ENCODE measurements at regions not wholly inside any gene's neighbourhood (a gene's known extent, or its start where the extent isn't known, plus 50 kb on each side); places are given as distances from the start of the nearest gene placed in this dataset.

DNA sequence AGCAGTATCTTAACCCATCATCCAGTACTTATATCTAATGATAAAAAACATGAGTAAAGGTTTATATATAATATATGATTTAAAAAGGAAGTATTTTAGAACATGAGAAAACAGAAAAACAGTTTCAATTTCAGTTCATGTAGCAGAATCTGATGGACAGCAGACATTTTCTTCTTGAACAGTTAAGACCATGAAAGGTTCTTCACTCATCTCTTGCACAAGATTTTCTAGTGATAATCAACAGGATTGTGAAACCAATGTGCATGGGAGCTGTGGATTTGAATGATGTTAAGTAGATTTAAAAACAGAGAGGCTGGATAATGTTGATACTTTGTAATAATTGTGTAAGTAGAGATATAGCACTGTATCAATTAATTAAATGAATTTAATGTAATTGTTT is 1297.6 kb downstream of the BRINP3 start:
- no peaks in the 10 kb centered on the region for H3K4me1 ChIP-seq (ENCODE audit: insufficient read depth)
- Mint-ChIP-seq H3K4me3 (no peak overlapping the region), H3K36me3 (ENCODE audit: low read depth) (no peaks in the 10 kb centered on the region), H3K4me1 (peaks cover under 1% of the 10 kb centered on the region; the same call in 2 of the 3 replicates), H3K9me3 (no peaks in the 10 kb centered on the region), H3K27me3 (ENCODE audit: insufficient read depth, low read depth, poor library complexity) (no peaks in the 10 kb centered on the region), H3K27ac (no peak overlapping the region)
- no peak for ATAC-seq
- no peaks in the 10 kb centered on the region for H4K20me1 ChIP-seq (replicated peaks; ENCODE audit: insufficient read depth)
- no peaks in the 10 kb centered on the region for H3K79me2 ChIP-seq (replicated peaks; ENCODE audit: insufficient read depth)
- no peak overlapping the region for H2AFZ ChIP-seq
- no peaks in the 10 kb centered on the region for H3K9me2 ChIP-seq (ENCODE audit: insufficient read depth)
- H3K4me3 ChIP-seq: no peak overlapping the region
- no peaks in the 10 kb centered on the region for H3K27me3 ChIP-seq (ENCODE audit: insufficient read depth)
- TF ChIP-seq, protein P1, sequence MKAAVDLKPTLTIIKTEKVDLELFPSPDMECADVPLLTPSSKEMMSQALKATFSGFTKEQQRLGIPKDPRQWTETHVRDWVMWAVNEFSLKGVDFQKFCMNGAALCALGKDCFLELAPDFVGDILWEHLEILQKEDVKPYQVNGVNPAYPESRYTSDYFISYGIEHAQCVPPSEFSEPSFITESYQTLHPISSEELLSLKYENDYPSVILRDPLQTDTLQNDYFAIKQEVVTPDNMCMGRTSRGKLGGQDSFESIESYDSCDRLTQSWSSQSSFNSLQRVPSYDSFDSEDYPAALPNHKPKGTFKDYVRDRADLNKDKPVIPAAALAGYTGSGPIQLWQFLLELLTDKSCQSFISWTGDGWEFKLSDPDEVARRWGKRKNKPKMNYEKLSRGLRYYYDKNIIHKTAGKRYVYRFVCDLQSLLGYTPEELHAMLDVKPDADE (IDR thresholded peaks at IDR 0.05): no peak
- no peak for TF ChIP-seq JUNB (IDR thresholded peaks at IDR 0.05; ENCODE audit: unreplicated experiment)
- no peak for TF ChIP-seq STAT1 (IDR thresholded peaks at IDR 0.05; ENCODE audit: unreplicated experiment)
- no peak for TF ChIP-seq NANOG (IDR thresholded peaks at IDR 0.05; ENCODE audit: borderline replicate concordance)
- TF ChIP-seq EZH2 (IDR thresholded peaks at IDR 0.05; ENCODE audit: low read depth, unreplicated experiment): no peak
- TF ChIP-seq, protein P2, sequence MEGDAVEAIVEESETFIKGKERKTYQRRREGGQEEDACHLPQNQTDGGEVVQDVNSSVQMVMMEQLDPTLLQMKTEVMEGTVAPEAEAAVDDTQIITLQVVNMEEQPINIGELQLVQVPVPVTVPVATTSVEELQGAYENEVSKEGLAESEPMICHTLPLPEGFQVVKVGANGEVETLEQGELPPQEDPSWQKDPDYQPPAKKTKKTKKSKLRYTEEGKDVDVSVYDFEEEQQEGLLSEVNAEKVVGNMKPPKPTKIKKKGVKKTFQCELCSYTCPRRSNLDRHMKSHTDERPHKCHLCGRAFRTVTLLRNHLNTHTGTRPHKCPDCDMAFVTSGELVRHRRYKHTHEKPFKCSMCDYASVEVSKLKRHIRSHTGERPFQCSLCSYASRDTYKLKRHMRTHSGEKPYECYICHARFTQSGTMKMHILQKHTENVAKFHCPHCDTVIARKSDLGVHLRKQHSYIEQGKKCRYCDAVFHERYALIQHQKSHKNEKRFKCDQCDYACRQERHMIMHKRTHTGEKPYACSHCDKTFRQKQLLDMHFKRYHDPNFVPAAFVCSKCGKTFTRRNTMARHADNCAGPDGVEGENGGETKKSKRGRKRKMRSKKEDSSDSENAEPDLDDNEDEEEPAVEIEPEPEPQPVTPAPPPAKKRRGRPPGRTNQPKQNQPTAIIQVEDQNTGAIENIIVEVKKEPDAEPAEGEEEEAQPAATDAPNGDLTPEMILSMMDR (conservative IDR thresholded peaks at IDR 0.05; ENCODE audit: low read depth in 2 of 2): no peak
- TF ChIP-seq, protein P3, sequence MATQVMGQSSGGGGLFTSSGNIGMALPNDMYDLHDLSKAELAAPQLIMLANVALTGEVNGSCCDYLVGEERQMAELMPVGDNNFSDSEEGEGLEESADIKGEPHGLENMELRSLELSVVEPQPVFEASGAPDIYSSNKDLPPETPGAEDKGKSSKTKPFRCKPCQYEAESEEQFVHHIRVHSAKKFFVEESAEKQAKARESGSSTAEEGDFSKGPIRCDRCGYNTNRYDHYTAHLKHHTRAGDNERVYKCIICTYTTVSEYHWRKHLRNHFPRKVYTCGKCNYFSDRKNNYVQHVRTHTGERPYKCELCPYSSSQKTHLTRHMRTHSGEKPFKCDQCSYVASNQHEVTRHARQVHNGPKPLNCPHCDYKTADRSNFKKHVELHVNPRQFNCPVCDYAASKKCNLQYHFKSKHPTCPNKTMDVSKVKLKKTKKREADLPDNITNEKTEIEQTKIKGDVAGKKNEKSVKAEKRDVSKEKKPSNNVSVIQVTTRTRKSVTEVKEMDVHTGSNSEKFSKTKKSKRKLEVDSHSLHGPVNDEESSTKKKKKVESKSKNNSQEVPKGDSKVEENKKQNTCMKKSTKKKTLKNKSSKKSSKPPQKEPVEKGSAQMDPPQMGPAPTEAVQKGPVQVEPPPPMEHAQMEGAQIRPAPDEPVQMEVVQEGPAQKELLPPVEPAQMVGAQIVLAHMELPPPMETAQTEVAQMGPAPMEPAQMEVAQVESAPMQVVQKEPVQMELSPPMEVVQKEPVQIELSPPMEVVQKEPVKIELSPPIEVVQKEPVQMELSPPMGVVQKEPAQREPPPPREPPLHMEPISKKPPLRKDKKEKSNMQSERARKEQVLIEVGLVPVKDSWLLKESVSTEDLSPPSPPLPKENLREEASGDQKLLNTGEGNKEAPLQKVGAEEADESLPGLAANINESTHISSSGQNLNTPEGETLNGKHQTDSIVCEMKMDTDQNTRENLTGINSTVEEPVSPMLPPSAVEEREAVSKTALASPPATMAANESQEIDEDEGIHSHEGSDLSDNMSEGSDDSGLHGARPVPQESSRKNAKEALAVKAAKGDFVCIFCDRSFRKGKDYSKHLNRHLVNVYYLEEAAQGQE (IDR thresholded peaks at IDR 0.05; ENCODE audit: unreplicated experiment): no peak
- TF ChIP-seq ZNF114 (CRISPR knock-in tag; IDR thresholded peaks at IDR 0.05): no peak
- no peak for TF ChIP-seq EZH2phosphoT487 (IDR thresholded peaks at IDR 0.05; ENCODE audit: unreplicated experiment)
- TF ChIP-seq POLR2AphosphoS5 (IDR thresholded peaks at IDR 0.05; ENCODE audit: low read depth): no peak
- TF ChIP-seq, protein P4, sequence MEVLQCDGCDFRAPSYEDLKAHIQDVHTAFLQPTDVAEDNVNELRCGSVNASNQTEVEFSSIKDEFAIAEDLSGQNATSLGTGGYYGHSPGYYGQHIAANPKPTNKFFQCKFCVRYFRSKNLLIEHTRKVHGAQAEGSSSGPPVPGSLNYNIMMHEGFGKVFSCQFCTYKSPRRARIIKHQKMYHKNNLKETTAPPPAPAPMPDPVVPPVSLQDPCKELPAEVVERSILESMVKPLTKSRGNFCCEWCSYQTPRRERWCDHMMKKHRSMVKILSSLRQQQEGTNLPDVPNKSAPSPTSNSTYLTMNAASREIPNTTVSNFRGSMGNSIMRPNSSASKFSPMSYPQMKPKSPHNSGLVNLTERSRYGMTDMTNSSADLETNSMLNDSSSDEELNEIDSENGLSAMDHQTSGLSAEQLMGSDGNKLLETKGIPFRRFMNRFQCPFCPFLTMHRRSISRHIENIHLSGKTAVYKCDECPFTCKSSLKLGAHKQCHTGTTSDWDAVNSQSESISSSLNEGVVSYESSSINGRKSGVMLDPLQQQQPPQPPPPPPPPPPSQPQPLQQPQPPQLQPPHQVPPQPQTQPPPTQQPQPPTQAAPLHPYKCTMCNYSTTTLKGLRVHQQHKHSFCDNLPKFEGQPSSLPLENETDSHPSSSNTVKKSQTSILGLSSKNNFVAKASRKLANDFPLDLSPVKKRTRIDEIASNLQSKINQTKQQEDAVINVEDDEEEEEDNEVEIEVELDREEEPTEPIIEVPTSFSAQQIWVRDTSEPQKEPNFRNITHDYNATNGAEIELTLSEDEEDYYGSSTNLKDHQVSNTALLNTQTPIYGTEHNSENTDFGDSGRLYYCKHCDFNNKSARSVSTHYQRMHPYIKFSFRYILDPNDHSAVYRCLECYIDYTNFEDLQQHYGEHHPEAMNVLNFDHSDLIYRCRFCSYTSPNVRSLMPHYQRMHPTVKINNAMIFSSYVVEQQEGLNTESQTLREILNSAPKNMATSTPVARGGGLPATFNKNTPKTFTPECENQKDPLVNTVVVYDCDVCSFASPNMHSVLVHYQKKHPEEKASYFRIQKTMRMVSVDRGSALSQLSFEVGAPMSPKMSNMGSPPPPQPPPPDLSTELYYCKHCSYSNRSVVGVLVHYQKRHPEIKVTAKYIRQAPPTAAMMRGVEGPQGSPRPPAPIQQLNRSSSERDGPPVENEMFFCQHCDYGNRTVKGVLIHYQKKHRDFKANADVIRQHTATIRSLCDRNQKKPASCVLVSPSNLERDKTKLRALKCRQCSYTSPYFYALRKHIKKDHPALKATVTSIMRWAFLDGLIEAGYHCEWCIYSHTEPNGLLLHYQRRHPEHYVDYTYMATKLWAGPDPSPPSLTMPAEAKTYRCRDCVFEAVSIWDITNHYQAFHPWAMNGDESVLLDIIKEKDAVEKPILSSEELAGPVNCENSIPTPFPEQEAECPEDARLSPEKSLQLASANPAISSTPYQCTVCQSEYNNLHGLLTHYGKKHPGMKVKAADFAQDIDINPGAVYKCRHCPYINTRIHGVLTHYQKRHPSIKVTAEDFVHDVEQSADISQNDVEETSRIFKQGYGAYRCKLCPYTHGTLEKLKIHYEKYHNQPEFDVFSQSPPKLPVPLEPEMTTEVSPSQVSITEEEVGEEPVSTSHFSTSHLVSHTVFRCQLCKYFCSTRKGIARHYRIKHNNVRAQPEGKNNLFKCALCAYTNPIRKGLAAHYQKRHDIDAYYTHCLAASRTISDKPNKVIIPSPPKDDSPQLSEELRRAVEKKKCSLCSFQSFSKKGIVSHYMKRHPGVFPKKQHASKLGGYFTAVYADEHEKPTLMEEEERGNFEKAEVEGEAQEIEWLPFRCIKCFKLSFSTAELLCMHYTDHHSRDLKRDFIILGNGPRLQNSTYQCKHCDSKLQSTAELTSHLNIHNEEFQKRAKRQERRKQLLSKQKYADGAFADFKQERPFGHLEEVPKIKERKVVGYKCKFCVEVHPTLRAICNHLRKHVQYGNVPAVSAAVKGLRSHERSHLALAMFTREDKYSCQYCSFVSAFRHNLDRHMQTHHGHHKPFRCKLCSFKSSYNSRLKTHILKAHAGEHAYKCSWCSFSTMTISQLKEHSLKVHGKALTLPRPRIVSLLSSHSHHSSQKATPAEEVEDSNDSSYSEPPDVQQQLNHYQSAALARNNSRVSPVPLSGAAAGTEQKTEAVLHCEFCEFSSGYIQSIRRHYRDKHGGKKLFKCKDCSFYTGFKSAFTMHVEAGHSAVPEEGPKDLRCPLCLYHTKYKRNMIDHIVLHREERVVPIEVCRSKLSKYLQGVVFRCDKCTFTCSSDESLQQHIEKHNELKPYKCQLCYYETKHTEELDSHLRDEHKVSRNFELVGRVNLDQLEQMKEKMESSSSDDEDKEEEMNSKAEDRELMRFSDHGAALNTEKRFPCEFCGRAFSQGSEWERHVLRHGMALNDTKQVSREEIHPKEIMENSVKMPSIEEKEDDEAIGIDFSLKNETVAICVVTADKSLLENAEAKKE (CRISPR knock-in tag; IDR thresholded peaks at IDR 0.05): no peak
- no peak for TF ChIP-seq ZNF331 (CRISPR knock-in tag; IDR thresholded peaks at IDR 0.05; ENCODE audit: low read depth)
- TF ChIP-seq CREB1 (CRISPR knock-in tag; IDR thresholded peaks at IDR 0.05; ENCODE audit: low read depth): no peak
- DNase-seq (ENCODE audit: low spot score): no peak
- no peak overlapping the region for H3K27ac ChIP-seq (ENCODE audit: low read depth)
- no peaks in the 10 kb centered on the region for H3K36me3 ChIP-seq (ENCODE audit: insufficient read depth)
- no peak overlapping the region for H3K4me2 ChIP-seq
- no peaks in the 10 kb centered on the region for H3F3A ChIP-seq (replicated peaks; ENCODE audit: low read depth)

Measured in GM23338 (cell line).